Body of pancreas (tissue), 4 donors: ENCODE measurements at regions not wholly inside any gene's neighbourhood (a gene's known extent, or its start where the extent isn't known, plus 50 kb on each side); places are given as distances from the start of the nearest gene placed in this dataset.
"Not testable (repeated sequence)": the region's sequence is repeated elsewhere in the genome, so short reads cannot be mapped to it uniquely, and the experiment has no call there.

Experiments
- POLR2A ChIP-seq, 3 donors: fragments of 450-650 bp; IDR thresholded peaks; one replicate each; pipeline ENCODE4 v1.6.1; 2016; ENCODE audit warnings: antibody characterized with exemption in 3 of 3, mild to moderate bottlenecking in 2 of 3
- TF ChIP-seq, protein P1 (sequence below), 7 experiments: fragments of 450-650 bp in 4 of 7; fragments of 200-600 bp in 3 of 7; sonication (generic) in 3 of 7; IDR thresholded peaks; one replicate each; pipeline ENCODE4 v1.5.1; 2016 to 2019; ENCODE audit warnings: antibody characterized with exemption in 7 of 7

DNA sequence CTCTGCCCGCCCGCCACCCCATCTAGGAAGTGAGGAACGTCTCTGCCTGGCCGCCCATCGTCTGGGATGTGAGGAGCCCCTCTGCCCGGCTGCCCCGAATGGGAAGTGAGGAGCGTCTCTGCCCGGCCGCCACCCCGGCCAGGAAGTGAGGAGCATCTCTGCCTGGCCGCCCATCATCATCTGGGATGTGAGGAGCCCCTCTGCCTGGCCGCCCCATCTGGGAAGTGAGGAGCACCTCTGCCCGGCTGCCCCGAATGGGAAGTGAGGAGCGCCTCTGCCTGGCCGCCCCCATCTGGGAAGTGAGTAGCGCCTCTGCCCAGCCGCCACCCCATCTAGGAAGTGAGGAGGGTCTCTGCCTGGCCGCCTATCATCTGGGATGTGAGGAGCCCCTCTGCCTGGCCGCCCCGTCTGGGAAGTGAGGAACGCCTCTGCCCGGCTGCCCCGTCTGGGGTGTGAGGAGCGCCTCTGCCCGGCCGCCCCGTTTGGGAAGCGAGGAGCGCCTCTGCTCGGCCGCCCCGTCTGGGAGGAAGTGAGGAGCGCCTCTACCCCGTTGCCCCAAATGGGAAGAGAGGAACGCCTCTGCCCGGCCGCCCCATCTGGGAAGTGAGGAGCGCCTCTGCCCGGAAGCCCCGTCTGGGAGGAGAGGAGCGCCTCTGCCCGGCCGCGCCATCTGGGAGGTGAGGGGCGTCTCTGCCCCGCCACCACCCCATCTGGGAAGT, 113.8 kb upstream of the CES5A start:
- not testable (repeated sequence) for TF ChIP-seq POLR2A (IDR thresholded peaks at IDR 0.05)
- TF ChIP-seq, protein P1, sequence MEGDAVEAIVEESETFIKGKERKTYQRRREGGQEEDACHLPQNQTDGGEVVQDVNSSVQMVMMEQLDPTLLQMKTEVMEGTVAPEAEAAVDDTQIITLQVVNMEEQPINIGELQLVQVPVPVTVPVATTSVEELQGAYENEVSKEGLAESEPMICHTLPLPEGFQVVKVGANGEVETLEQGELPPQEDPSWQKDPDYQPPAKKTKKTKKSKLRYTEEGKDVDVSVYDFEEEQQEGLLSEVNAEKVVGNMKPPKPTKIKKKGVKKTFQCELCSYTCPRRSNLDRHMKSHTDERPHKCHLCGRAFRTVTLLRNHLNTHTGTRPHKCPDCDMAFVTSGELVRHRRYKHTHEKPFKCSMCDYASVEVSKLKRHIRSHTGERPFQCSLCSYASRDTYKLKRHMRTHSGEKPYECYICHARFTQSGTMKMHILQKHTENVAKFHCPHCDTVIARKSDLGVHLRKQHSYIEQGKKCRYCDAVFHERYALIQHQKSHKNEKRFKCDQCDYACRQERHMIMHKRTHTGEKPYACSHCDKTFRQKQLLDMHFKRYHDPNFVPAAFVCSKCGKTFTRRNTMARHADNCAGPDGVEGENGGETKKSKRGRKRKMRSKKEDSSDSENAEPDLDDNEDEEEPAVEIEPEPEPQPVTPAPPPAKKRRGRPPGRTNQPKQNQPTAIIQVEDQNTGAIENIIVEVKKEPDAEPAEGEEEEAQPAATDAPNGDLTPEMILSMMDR (IDR thresholded peaks at IDR 0.05), result not testable (repeated sequence)
